SK-N-SH (cell line): ENCODE measurements at regions not wholly inside any gene's neighbourhood (a gene's known extent, or its start where the extent isn't known, plus 50 kb on each side); places are given as distances from the start of the nearest gene placed in this dataset.

Source experiments
- CTCF ChIP-seq: fragments of 200-600 bp; sonication (generic); IDR thresholded peaks from 2 replicates; pipeline ENCODE4 v1.6.1; 2017; ENCODE audit warnings: antibody characterized with exemption, mild to moderate bottlenecking, moderate library complexity
- EP300 ChIP-seq, 2 experiments: IDR thresholded peaks; 2 replicates each; pipeline versions ENCODE4 v1.4.0 to v1.6.1; 2012; ENCODE audit warnings: borderline replicate concordance in 1 of 2, low read depth in 1 of 2, low read length in 1 of 2
- FOXM1 ChIP-seq: IDR thresholded peaks from 2 replicates; pipeline ENCODE4 v1.4.0; 2012; ENCODE audit warnings: low read depth, mild to moderate bottlenecking
- GABPA ChIP-seq: IDR thresholded peaks from 2 replicates; pipeline ENCODE4 v1.4.0; 2012; ENCODE audit warnings: low read depth, mild to moderate bottlenecking
- POLR2AphosphoS5 ChIP-seq: IDR thresholded peaks from 2 replicates; pipeline ENCODE4 v1.6.1; 2012; ENCODE audit warnings: low read depth, low read length
- RAD21 ChIP-seq: IDR thresholded peaks from 2 replicates; pipeline ENCODE4 v1.6.1; 2012; ENCODE audit warnings: mild to moderate bottlenecking, low read length
- REST ChIP-seq: IDR thresholded peaks from 2 replicates; pipeline ENCODE4 v1.6.1; 2012; ENCODE audit warnings: mild to moderate bottlenecking, low read depth, low read length, moderate library complexity
- SMC3 ChIP-seq: IDR thresholded peaks from 2 replicates; pipeline ENCODE4 v1.6.1; 2012; ENCODE audit warnings: low read depth, low read length, improper control_type of control experiment
- TAF1 ChIP-seq: IDR thresholded peaks from 2 replicates; pipeline ENCODE4 v1.6.1; 2012; ENCODE audit warnings: low read depth, mild to moderate bottlenecking, low read length, moderate library complexity, borderline replicate concordance
- TEAD4 ChIP-seq: IDR thresholded peaks from 2 replicates; pipeline ENCODE4 v1.4.0; 2012; ENCODE audit warnings: mild to moderate bottlenecking, borderline replicate concordance; ENCODE audit not compliant: insufficient read depth
- USF1 ChIP-seq: IDR thresholded peaks from 2 replicates; pipeline ENCODE4 v1.4.0; 2012; ENCODE audit warnings: low read depth, borderline replicate concordance
- USF2 ChIP-seq: fragments of 150-350 bp; IDR thresholded peaks from 2 replicates; pipeline ENCODE4 v1.6.1; 2017; ENCODE audit warnings: antibody characterized with exemption, low read length, low read depth, borderline replicate concordance
- ZBTB33 ChIP-seq: IDR thresholded peaks from 2 replicates; pipeline ENCODE4 v1.4.0; 2012; ENCODE audit warnings: low read depth, borderline replicate concordance

GRCh38 chr11:43010042-43010441 lies 301.8 kb upstream of the API5 start:
- no peak for TF ChIP-seq RAD21
- no peak for TF ChIP-seq POLR2AphosphoS5
- no peak for TF ChIP-seq USF1
- TF ChIP-seq REST, result no peak
- TF ChIP-seq CTCF, result no peak
- TF ChIP-seq USF2, result no peak
- no peak for TF ChIP-seq TEAD4
- TF ChIP-seq FOXM1, result no peak
- no peak for TF ChIP-seq EP300 (IDR thresholded peaks at IDR 0.05; ENCODE audit: borderline replicate concordance in 1 of 2, low read depth in 1 of 2, low read length in 1 of 2)
- TF ChIP-seq GABPA, result no peak
- no peak for TF ChIP-seq SMC3
- TF ChIP-seq TAF1, result no peak
- no peak for TF ChIP-seq ZBTB33
